BLaER1 (cell line): ENCODE measurements at regions not wholly inside any gene's neighbourhood (a gene's known extent, or its start where the extent isn't known, plus 50 kb on each side); places are given as distances from the start of the nearest gene placed in this dataset.

Experiments
- H3K27ac ChIP-seq: shearing (Covaris generic); formaldehyde crosslinking; 2 replicates; pipeline ENCODE4 v1.8.1; 2022
- H3K27me3 ChIP-seq: shearing (Covaris generic); formaldehyde crosslinking; 2 replicates; pipeline ENCODE4 v1.8.1; 2022
- H3K36me3 ChIP-seq: shearing (Covaris generic); formaldehyde crosslinking; 2 replicates; pipeline ENCODE4 v1.8.1; 2022
- H3K4me1 ChIP-seq: shearing (Covaris generic); formaldehyde crosslinking; 2 replicates; pipeline ENCODE4 v1.8.1; 2022
- H3K4me2 ChIP-seq: shearing (Covaris generic); formaldehyde crosslinking; 2 replicates; pipeline ENCODE4 v1.8.1; 2022
- H3K4me3 ChIP-seq: shearing (Covaris generic); formaldehyde crosslinking; 2 replicates; pipeline ENCODE4 v1.8.1; 2022
- H3K9ac ChIP-seq: shearing (Covaris generic); formaldehyde crosslinking; 2 replicates; pipeline ENCODE4 v1.8.1; 2022
- H3K9me3 ChIP-seq: shearing (Covaris generic); formaldehyde crosslinking; 2 replicates; pipeline ENCODE4 v1.8.1; 2022
- H4K20me1 ChIP-seq: shearing (Covaris generic); formaldehyde crosslinking; 2 replicates; pipeline ENCODE4 v1.8.1; 2022
- Cebpa-rat ChIP-seq: shearing (Covaris generic); IDR thresholded peaks from 2 replicates; pipeline ENCODE4 v1.8.1; 2022

- Histone ChIP-seq H3K4me3 (no peak overlapping the region; the same call in 1 of the 2 replicates), H3K9ac (no peak overlapping the region), H3K4me2 (no peak overlapping the region), H3K27ac (no peak overlapping the region), H4K20me1 (no peaks in the 10 kb centered on the region), H3K36me3 (peaks cover 34% of the 10 kb centered on the region; the same call in 1 of the 2 replicates), H3K4me1 (peaks cover 41% of the 10 kb centered on the region), H3K9me3 (peaks cover 71% of the 10 kb centered on the region), H3K27me3 (no peaks in the 10 kb centered on the region)
- TF ChIP-seq Cebpa-rat = no peak
Observed at GRCh38 chr21:15528346-15528745, 201.4 kb upstream of the USP25 start.

GRCh38 chr21:15531986-15532385, 197.8 kb upstream of the USP25 start:
- peaks cover 66% of the 10 kb centered on the region for H3K4me1 ChIP-seq
- TF ChIP-seq Cebpa-rat = no peak
- H3K4me2 ChIP-seq = no peak overlapping the region
- no peaks in the 10 kb centered on the region for H4K20me1 ChIP-seq
- peaks cover 59% of the 10 kb centered on the region for H3K9me3 ChIP-seq
- peak overlapping the region; percentile 8; the same call in 1 of the 2 replicates for H3K9ac ChIP-seq
- peaks cover 26% of the 10 kb centered on the region; the same call in 1 of the 2 replicates for H3K36me3 ChIP-seq
- H3K4me3 ChIP-seq = no peak overlapping the region
- H3K27ac ChIP-seq = peak overlapping the region; percentile 93
- H3K27me3 ChIP-seq = no peaks in the 10 kb centered on the region

DNA sequence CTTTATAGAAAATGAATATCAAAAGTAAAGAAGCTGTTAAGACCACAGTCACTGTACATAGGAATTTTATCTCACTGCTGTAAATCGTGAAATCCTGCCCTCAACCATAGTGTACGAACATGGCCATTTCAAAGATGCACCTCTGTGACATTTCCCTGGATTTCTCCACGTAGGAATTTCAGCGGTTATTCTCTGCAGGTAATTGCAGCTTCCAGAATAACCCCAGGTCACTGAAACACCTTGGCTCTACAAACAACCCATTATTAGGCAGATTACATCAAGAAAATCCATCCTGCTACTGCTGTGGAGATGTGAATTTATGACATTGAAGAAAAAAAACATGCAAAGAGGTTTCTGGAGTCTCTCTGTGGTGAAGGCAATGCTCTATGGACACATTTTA, 196.2 kb upstream of the USP25 start:
- peaks cover 52% of the 10 kb centered on the region for H3K9me3 ChIP-seq
- no peak overlapping the region for H3K4me3 ChIP-seq
- no peaks in the 10 kb centered on the region for H3K27me3 ChIP-seq
- peak overlapping the region; percentile 69; the same call in 1 of the 2 replicates for H3K4me2 ChIP-seq
- peaks cover 67% of the 10 kb centered on the region for H3K4me1 ChIP-seq
- H3K36me3 ChIP-seq = peaks cover 26% of the 10 kb centered on the region; the same call in 1 of the 2 replicates
- no peak for TF ChIP-seq Cebpa-rat
- H3K9ac ChIP-seq = no peak overlapping the region; the same call in 1 of the 2 replicates
- peak overlapping the region; percentile 93 for H3K27ac ChIP-seq
- H4K20me1 ChIP-seq = no peaks in the 10 kb centered on the region

GRCh38 chr21:15534450-15534886, 195.3 kb upstream of the USP25 start:
- Histone ChIP-seq H4K20me1 (no peaks in the 10 kb centered on the region), H3K9ac (peak overlapping the region; percentile 74), H3K4me2 (peak overlapping the region; percentile 69), H3K4me3 (peak overlapping the region; percentile 49), H3K36me3 (peaks cover 18% of the 10 kb centered on the region; the same call in 1 of the 2 replicates), H3K9me3 (peaks cover 46% of the 10 kb centered on the region), H3K27me3 (no peaks in the 10 kb centered on the region), H3K4me1 (peaks cover 75% of the 10 kb centered on the region), H3K27ac (peak overlapping the region; percentile 93)
- TF ChIP-seq Cebpa-rat = peak; percentile 96

DNA sequence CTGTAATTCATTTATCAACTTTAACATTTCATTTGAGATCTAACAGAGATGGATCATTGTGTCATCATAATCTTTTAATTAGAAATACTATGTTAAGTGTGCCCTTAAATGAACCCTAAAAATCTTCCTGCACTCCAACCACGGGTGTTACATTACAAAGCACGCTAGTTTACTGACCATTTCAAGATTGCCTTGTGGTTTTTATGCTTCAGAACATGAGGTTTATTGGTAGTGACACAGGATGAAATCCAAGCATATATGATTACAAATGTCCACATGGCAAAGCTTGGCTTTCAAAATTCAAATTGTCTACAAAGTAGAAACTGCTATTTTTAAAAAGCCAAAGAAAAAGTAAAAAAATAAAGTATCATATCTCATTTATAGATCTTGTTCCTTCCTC, 190.4 kb upstream of the USP25 start:
- Histone ChIP-seq H3K4me2 (peak overlapping the region; percentile 47), H3K9ac (no peak overlapping the region), H4K20me1 (no peaks in the 10 kb centered on the region), H3K9me3 (peaks cover 38% of the 10 kb centered on the region), H3K27me3 (no peaks in the 10 kb centered on the region), H3K27ac (peak overlapping the region; percentile 73; the same call in 1 of the 2 replicates), H3K4me1 (peaks cover 64% of the 10 kb centered on the region), H3K4me3 (no peak overlapping the region), H3K36me3 (no peaks in the 10 kb centered on the region)
- TF ChIP-seq Cebpa-rat = no peak

DNA sequence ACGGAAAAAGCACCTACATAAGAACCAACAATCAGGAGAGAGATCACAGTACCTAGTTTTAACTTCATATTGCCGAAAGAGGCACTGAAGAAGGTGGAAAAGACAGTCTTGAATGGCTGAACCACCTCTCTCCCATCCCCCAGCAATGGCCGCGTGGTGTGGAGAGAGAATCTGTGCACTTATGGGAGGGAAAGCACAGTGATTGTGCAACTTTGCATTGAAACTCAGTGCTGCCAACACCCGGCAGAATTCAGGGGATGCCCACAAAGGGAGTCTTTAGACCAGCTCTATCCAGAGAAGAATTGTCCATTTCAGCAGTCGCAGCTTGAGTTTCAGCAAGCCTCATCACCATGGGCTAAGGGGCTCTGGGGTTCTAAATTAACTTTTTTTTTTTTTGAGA, 186.3 kb upstream of the USP25 start:
- H3K4me2 ChIP-seq = no peak overlapping the region
- H3K9me3 ChIP-seq = peaks cover 62% of the 10 kb centered on the region
- peaks cover 25% of the 10 kb centered on the region for H3K4me1 ChIP-seq
- 0 out of 2 replicates have a peak, but pooled peaks cover 3% of the 10 kb centered on the region for H3K36me3 ChIP-seq
- no peaks in the 10 kb centered on the region for H4K20me1 ChIP-seq
- H3K27me3 ChIP-seq = no peaks in the 10 kb centered on the region
- TF ChIP-seq Cebpa-rat = 0 out of 2 replicates have a peak, but pooled peaks have one; percentile 23
- no peak overlapping the region for H3K4me3 ChIP-seq
- no peak overlapping the region for H3K9ac ChIP-seq
- H3K27ac ChIP-seq = no peak overlapping the region

DNA sequence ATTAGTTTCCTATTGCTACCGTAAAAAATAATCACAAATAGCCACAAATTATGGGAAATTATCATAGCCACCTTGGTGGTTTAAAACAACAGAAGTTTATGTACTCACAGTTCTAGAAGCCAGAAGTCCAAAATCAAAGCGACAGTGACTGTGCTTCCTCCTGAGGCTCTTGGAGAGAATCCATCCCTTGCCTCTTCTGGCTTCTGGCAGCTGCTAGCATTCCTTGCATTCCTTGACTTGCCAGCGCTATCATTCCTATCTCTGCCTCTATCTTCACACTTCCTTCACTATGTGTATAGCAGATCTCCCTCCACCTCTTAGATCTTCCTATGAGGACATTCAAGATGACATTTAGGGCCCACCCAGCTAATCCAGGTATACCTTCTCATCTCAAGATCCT, 180.1 kb upstream of the USP25 start:
- TF ChIP-seq Cebpa-rat = no peak
- Histone ChIP-seq H3K27me3 (no peaks in the 10 kb centered on the region), H3K27ac (no peak overlapping the region), H3K4me3 (no peak overlapping the region), H4K20me1 (no peaks in the 10 kb centered on the region), H3K9ac (no peak overlapping the region), H3K4me2 (no peak overlapping the region), H3K4me1 (peaks cover 20% of the 10 kb centered on the region), H3K36me3 (0 out of 2 replicates have a peak, but pooled peaks cover under 1% of the 10 kb centered on the region), H3K9me3 (peaks cover 41% of the 10 kb centered on the region)

DNA sequence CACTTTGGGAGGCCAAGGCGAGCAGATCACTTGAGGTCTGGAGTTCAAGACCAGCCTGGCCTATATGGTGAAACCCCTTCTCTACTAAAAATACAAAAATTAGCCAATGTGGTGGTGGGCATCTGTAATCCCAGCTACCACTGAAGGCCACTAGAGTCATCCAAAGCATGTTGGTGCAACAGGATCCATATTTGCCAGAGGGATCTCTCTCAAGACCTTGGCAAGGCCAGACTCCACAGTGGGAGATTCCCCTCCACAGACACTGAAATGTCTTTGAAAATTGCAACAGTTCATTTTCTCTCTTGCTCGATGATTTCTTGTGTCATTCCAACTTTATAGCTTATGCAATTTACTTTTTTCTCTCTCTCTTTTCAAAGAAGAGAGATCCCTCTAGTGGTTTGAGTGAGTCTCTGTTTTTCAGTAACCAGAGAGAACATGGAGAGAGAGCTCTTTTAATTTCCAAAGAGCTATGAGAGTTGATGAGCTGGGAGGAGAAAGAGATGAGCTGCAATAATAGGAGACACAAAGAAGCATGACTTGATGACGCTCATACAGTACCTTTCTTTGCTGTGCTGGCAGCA, 176.8 kb upstream of the USP25 start:
- Histone ChIP-seq H3K4me1 (peaks cover 20% of the 10 kb centered on the region), H3K27me3 (no peaks in the 10 kb centered on the region), H3K4me3 (no peak overlapping the region), H3K9ac (no peak overlapping the region; the same call in 1 of the 2 replicates), H3K27ac (peak overlapping the region; percentile 56), H3K36me3 (no peaks in the 10 kb centered on the region), H3K4me2 (peak overlapping the region; percentile 56), H4K20me1 (no peaks in the 10 kb centered on the region), H3K9me3 (peaks cover 28% of the 10 kb centered on the region)
- TF ChIP-seq Cebpa-rat = no peak

GRCh38 chr21:15557925-15558324, 171.9 kb upstream of the USP25 start:
- Histone ChIP-seq H4K20me1 (no peaks in the 10 kb centered on the region), H3K36me3 (no peaks in the 10 kb centered on the region), H3K4me2 (no peak overlapping the region), H3K4me1 (peaks cover 6% of the 10 kb centered on the region), H3K9me3 (peaks cover 6% of the 10 kb centered on the region; the same call in 1 of the 2 replicates), H3K9ac (no peak overlapping the region), H3K27ac (no peak overlapping the region), H3K4me3 (no peak overlapping the region), H3K27me3 (no peaks in the 10 kb centered on the region)
- no peak for TF ChIP-seq Cebpa-rat

DNA sequence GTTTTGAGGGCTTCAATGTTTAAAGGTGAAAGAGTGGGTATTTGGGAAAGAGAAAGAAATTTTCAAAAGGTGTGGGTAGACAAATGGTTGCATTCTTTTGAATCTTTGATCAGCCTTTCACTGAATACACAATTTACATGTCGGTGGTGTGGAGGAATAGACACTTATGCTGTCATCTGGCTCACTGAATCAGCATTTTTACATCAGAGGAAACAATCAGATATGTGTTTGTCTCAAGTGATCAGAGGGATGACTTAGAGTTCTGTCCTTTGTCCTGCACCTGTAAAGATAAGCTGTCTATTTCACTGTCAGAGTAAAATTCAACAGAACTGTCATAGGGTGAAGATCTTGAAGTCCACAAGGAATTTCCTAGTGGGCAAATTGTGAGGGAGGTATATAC, 170.9 kb upstream of the USP25 start:
- H3K36me3 ChIP-seq = no peaks in the 10 kb centered on the region
- no peaks in the 10 kb centered on the region for H3K4me1 ChIP-seq
- no peak overlapping the region for H3K4me2 ChIP-seq
- no peak overlapping the region for H3K27ac ChIP-seq
- no peak for TF ChIP-seq Cebpa-rat
- H3K9me3 ChIP-seq = peaks cover 6% of the 10 kb centered on the region; the same call in 1 of the 2 replicates
- H3K9ac ChIP-seq = no peak overlapping the region
- no peaks in the 10 kb centered on the region for H4K20me1 ChIP-seq
- H3K4me3 ChIP-seq = no peak overlapping the region
- H3K27me3 ChIP-seq = no peaks in the 10 kb centered on the region
